ENCODE measurements at regions not wholly inside any gene's neighbourhood (a gene's known extent, or its start where the extent isn't known, plus 50 kb on each side); places are given as distances from the start of the nearest gene placed in this dataset.
"Not testable (repeated sequence)": the region's sequence is repeated elsewhere in the genome, so short reads cannot be mapped to it uniquely, and the experiment has no call there.

DNA sequence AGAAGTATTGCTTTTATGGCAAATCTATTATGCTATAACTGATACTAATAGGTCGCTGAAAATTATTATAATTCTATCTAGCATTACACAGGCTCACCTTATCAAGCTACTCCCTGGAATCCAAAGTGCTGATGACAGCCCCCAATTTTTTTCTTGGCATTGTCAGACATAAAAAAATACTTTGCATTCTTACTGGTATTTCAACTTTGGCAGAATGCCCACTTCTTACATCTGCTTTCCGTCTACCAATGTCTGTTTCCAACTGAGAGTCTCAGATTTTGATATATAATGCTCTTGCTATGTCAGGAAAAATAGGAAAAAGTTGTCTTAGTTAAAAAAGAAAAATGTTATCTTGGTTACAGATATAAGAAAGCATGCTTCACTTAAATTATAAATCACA is 615.4 kb downstream of the C12orf50 start:
- peak; percentile 22 for DNase-seq (ENCODE audit: low read depth)

DNA sequence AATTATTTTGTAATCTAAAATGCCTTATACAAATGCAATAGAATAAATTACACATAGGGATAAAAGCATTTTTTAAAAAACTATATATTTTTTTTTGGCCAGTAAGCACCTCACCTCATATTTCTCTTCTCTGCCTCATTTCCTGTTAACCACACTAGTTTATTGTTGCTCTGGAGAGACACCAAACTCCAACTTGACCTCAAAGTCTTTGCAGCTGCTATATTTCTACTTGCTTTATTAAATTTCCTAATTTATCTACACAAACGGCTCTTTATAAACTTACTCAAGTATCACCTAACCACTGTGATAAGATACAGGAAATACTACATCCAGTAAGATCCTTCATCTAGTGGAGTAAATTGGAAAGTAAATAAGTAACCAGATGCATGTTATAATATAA is 622.3 kb downstream of the C12orf50 start:
- DNase-seq (ENCODE audit: low read depth) = no peak

DNA sequence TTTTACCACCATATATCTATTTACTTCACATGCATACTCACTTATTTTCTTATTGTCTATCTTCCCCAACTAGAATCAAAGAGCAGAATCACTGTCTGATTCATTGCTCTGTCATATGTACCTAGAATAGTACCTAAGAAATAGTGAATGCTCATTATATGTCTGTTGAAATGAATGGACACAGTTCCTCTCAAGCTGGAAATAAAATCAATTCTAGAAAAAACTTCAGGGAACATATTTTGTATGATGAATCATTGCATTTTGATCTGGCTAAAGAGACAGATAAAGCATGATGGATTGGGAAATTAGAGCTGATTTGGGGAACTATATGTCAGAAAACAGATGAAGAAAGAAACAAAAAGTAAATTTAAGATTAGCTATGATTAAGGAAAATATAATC is 623.3 kb downstream of the C12orf50 start:
- no peak for DNase-seq (ENCODE audit: low read depth)

DNA sequence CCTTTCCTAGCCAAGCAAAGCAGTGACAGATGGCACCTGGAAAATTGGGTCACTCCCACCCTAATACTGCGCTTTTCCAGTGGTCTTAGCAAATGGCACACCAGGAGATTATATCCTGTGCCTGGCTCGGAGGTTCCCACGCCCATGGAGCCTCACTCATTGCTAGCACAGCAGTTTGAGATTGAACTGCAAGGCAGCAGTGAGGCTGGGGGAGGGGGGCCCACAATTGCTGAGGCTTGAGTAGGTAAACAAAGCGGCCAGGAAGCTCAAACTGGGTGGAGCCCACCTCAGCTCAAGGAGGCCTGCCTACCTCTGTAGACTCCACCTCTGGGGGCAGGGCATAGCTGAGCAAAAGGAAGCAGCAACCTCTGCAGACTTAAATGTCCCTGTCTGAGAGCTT is 635.0 kb downstream of the C12orf50 start:
- not testable (repeated sequence) for DNase-seq (ENCODE audit: low read depth)

DNA sequence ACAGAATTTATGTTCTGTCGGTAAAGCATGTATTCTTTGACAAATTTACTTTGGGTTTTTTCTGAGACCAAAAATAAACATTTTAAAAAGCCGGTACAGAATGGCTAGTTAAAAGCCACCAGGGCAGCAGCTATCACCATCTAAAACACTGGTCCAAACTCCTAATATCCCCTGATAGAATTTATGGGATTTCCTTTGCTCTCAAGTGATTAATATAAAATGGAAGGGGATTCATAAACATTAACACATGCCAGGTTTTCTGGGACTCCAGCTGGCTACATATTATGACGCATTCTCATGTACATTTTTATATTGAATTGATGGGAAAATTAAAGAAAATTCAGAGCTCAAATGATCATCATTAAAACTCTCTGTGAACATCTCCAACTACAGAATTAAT is 640.8 kb downstream of the C12orf50 start:
- no peak for DNase-seq (ENCODE audit: low read depth)

DNA sequence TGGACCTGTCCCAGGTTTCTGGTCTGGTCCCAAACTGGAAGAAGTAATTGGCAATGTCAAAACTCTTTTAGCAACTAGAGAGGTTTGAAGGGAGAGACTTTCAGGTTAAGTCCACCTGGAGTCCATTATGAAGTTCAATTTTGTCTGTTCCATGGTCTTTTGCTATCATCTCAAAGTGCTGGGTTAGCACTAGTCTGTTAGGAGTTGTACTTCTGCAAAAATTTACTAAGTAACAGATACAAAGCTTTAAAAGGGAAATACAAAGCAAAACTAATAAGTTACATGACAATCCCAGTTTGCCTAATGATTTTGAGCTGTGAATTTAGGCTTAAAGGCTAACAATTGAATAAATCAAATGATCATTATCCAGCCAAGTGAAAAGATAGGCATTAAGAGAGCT is 643.9 kb downstream of the C12orf50 start:
- DNase-seq (ENCODE audit: low read depth) = no peak

DNA sequence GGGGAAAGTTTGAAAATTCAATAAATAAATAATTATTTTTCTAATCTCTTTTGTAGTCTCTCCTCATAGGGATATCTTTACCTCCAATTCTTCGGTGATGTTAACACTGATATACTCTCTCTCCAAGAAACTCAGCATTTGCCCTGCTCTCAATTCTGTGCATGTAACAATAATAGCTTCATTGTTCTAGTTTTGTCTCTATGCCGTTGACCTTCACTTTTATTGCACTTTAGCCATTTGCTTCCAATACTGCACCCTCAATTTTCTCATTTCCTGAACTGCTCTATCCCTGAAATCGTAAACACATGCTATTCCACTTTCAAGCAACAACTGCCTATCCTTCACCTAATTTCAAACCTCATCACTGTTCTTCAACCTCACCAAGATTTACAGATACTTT is 645.0 kb downstream of the C12orf50 start:
- no peak for DNase-seq (ENCODE audit: low read depth)

DNA sequence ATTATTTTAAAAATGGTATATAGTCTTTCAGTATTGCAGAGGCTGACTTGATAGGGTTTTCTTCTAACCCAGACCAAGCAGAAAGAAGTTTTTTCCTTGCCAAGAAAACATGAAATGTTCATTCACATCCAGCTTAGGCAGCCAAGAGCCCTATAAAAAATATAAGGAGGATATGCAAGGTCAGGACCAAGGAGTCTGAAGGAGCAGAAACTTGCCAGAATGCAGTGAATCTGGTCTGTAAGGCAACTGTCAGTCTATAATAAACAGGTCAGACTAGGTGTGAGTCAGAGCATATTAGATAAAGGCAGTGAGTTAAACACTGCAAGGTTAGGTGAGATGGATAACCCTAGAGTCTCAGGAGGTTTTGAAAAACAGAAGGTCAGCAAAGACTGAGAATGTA is 645.5 kb downstream of the C12orf50 start:
- no peak for DNase-seq (ENCODE audit: low read depth)

DNA sequence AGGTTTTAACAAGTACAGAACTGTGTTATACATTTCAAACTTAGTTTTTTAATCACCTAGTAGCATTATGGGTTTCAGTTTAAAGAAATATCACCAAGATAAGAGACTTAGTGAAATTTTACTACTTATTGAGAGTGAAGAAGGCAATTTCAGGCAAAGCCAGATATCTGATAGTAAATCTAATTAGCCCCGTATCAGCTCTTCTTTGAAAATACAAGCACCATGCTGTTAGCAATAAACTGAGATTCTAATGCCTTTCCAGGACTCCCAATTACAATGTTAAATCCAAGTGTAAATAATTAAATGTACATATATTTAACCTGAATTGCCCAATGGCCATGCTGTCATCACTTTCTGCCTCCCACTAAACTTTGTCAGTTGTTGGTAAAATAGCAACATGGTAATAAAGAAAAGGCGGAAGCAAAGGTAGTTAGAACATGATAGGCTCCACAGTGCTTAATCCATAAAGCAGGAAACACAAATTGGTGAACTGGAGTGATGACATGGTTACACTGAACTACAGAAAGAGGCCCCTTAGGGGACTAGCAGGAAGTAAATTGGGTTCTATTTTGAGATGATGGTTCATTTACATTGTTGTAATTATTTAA is 646.1 kb downstream of the C12orf50 start:
- DNase-seq (ENCODE audit: low read depth) = no peak

DNA sequence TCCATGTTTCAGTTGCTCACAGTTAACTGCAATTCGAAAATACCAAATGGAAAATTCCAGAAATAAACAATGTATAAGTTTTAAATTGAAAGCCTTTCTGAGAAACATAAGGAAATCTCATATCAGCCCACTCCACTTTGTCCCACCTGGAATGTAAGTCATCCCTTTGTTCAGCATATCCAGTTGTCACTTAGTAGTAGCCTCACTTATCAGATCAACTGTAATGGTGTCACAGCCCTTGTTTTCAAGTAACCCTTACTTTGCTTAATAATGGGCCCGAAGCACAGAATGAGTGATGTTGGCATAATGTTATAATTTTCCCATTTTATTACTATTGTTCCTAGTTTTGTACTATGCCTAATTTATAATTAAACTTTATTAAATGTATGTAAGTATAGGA is 646.8 kb downstream of the C12orf50 start:
- DNase-seq (ENCODE audit: low read depth) = no peak

DNA sequence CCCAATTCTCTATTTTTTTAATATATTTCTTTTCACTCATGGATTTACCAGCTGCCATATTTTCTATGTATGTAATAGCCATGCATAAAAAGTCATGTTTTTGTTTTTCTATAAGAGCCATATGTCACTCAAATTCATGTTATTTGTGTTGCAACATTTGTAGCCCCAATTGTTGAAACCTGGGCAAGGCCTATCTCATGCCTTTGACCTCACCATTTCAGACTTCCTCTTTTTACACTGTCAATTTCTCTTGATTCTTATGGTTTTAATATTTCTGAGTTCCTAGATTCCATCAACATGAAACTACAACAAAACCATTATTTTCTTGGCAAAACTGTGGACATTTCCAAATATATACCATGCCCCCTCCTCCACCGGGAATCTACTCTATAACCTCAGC is 647.5 kb downstream of the C12orf50 start:
- DNase-seq (ENCODE audit: low read depth) = no peak

DNA sequence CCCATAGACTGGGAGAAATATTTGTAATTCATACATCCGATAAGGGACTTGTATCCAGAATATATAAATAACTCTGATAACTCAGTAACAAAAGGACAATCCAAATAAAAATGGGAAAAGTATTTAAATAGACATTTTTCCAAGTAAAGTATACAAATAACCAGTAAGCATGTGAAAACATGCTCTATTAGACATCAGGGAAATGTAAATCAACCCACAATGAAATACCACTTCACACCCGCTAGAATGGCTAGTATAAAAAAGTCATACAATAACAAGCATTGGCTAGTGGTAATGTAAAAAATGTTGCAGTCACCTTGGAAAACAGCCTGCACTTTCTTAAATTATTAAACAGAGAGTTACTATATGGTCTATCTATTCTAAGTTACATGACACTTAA is 650.7 kb downstream of the C12orf50 start:
- DNase-seq (ENCODE audit: low read depth) = no peak

DNA sequence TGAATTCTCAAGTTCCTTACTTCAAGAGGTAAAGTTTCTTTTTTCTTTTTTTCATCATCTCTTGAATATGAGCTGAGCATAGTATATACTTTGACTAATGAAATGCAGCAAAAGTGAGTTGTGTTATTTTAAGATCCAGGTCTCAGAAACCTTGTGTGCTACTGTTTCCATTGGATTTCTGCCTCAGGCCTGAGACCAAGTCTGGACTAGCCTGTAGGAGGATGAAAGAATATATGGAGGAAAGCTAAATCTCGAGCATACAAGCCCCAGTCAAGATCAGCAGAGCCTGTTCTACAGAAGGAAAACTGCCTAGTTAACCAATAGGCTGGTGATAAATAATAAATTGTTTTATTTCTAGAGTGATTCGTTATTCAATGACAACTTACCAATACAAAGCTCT is 652.5 kb downstream of the C12orf50 start:
- DNase-seq (ENCODE audit: low read depth) = no peak

DNA sequence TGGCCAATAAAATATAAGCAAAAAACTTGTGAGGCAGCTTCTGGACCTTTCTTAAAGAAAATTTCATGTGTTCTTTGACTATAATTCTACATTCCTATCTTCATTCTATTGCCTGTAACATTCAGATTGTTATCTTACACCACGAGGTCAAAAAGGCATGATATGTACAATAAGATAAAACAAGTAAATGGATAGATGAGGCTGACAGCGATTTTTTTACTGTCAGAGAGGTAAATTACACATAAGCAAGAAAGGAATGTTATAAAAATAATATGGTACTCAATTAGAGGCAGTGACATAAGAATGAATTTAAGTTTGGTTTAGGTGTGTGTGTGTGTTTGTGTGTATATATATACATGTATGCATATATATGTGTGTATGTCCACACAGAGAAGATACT is 660.0 kb downstream of the C12orf50 start:
- no peak for DNase-seq (ENCODE audit: low read depth)

DNA sequence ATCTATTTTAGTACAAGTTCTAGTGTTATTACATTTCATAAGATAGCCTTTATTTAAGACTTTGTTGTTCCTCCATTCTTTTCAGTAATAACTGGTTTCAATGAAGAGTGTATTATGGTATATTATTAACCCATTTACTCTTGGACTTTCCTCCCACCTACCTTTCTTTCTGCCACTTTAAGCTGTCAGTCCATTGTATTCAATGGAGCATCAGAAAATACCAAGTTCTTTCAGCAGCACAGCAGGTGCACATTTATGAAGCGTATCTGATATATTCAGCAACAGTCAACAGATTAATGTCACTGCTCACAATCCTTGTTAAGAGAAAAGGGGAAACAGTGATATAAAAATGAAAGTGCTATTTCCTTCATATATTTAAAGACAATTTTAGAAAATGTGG is 660.9 kb downstream of the C12orf50 start:
- DNase-seq (ENCODE audit: low read depth) = no peak

DNA sequence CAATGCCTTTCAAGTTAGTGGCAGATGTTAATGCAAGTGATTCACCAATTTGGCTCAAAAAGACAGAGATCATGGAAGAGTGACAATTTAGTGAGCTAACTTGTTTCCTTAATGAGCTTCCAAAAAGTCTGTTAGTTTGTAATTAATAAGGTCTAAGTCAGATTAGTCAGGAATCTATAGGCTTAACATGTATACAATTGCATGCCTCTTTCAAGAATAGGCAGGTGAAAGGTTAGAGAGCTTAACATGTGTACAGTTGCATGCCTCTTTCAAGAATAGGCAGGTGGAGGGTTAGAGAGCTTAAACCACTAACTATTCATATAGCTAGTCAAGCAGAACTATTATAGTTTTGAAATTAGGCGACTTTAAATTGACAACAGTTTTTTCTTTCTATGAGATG is 663.8 kb downstream of the C12orf50 start:
- DNase-seq (ENCODE audit: low read depth) = no peak

DNA sequence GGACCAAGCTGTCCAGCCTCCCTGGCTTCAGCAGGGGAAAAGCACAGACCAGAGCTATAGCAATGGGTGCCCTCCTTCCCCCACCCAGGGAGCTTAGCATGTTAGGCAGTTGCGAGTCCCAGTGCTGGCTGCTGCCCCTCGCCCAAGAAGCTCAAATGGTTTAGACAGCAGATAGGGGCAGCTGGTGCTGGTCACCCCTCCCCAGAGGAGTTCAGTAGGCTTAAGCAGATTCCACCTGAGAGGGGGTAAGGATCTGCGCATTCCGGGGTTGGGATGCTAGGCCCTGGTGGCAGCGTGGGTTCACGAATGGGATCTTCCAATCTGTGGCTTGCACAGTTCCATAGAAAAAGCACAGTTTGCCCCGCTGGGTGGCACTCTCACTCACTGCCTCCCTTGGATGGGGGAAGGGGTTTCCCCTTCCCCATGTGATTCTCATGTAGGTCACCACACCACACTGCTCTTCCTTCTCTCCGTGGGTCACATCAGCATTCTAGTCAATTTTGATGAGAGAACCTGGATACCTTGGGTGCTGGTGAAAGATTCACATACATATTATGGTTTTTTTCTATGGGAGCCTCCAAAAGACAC is 665.6 kb downstream of the C12orf50 start:
- DNase-seq (ENCODE audit: low read depth) = no peak

DNA sequence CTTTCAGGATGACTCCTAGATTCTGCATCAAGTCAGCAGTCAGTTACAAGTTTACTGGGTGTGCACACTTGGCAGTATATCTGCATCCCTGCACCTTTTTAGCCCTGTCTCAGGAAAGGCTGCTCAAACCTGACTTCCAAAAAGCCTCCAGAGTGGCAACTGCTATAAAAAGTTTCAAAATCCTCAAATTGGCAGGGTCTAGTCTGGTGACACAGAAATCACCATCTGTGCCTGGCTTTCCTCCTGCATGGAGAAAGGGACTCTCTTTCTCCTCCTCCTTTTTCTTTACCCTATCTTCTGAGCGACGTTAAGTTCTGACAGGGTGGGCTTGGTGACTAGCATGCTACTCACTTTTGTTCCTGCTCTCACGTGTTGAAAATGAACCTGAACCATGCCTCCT is 679.5 kb downstream of the C12orf50 start:
- DNase-seq (ENCODE audit: low read depth) = no peak

DNA sequence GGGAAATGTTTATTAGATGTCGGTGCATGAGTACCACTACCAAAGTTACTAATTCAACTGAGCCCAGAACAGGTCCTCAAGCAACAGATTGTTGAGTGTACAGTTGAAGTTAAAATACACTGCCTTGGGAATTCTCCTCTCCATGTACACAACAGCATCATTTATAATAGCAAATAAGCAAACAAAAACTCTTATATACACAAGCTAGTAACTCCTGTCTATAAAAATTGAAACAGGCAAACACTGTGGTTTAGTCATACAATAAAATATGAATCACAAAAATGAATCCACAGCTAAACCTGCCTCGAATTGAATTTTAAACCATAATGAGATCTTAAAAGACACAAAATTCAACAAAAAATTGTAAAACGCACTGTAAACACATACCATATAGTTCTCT is 681.1 kb downstream of the C12orf50 start:
- no peak for DNase-seq (ENCODE audit: low read depth)

DNA sequence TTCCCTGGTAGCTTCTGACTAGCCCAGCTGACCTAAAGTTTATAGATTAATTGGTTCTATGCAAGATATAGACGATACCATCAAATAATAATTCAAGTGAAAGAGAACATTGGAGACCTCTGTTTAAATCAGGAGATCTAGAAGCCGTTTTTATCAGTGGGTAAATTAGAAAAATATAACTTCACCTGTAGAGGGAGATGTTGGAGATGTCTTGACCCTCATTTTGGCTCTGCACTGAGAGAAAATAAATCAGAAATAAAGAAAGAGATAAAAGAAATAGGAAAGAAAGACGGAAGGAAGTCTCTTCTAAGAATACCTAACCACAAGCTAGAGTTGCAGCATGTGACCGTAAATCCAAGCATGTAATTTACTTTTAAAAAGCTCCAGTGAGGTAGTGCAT is 684.5 kb downstream of the C12orf50 start:
- DNase-seq (ENCODE audit: low read depth) = no peak

DNA sequence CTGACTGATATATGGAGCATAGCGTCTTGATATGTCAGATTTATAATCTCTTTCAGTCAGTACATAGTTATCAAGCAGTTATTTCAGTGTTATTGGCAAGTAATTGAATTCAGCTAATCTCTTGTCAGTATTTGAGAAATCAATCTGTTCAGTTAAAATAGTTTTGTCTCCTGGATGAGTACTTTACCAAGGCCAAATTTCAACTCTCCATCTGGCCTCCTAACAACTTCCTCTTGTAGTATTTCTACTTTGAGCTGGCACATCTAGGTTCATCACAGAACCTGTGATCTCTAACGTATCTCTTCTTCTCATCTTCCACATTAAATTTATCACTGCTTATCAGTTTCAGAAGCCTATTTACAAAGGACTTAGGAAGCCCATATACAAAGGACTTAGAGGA is 690.5 kb downstream of the C12orf50 start:
- no peak for DNase-seq (ENCODE audit: low read depth)

DNA sequence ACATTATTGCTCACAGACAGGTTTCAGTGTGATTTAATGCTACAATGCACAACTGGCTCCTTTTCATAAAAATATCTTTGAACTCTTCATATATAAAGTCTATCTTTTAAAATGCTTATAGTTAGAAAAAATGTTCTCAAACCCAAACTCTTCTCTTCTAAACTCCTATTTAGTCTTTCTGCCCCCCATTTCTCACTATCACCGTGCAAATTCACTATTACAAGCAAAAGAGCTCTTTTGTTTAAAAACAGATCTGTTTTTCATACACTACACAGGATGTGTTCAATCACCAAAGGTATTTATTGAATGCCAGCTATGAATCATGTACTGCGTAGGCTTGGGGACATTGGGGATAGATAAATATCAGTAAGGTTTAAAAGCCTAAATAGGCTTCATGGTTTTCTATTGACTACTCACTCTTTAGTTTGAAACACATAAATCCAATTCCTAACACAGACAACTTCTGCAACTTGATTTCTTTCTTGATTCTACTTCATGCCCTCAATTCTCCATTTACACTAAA is 692.3 kb downstream of the C12orf50 start:
- DNase-seq (ENCODE audit: low read depth) = no peak

DNA sequence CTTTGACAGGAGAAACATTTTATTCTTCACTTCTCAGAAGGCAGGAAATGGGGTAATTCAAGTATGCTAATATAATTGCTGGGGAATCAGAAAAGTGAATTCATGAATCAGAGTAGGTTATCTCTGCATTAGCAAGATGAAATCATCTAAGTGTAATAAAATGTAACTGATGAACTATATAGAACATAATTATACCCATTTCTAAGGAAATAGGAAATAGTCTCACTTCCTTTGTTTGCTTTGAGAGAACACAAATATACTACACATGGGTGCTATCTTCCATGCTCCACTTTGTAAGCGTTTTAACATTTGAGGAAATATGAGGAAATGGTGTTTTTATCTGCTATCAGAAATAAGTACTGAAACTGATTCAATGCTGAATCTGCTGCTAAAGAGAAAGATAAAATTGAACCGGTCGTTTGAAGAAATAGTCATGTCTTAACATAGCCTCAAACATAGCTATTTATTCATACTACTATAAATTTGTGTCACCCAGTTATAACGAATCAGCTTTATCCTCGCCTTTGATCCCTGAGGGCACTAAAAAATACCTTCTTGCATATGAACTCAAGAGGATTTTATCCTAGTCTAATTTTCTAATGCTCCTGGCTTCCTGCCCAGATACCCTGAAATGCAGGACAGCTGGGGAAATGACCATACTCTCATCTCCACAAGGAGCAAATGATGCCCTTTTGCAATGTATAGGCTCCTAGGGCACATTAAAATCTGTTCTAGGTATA is 696.0 kb downstream of the C12orf50 start:
- DNase-seq (ENCODE audit: low read depth) = no peak
